AG09319 (cell line): ENCODE measurements at regions not wholly inside any gene's neighbourhood (a gene's known extent, or its start where the extent isn't known, plus 50 kb on each side); places are given as distances from the start of the nearest gene placed in this dataset.

Experiments used
- DNase-seq: peaks from one replicate; pipeline ENCODE4 v3.0.0-alpha.2; 2010; ENCODE audit warnings: low read depth; ENCODE audit errors: extremely low read depth
- CTCF ChIP-seq: IDR thresholded peaks from 2 replicates; pipeline ENCODE4 v1.5.1; 2011; ENCODE audit warnings: low read depth, mild to moderate bottlenecking, inconsistent platforms, low read length, moderate library complexity

GRCh38 chr4:129314781-129315180 is 218.8 kb downstream of the C4orf33 start:
- no peak for TF ChIP-seq CTCF
- DNase-seq: no peak

DNA sequence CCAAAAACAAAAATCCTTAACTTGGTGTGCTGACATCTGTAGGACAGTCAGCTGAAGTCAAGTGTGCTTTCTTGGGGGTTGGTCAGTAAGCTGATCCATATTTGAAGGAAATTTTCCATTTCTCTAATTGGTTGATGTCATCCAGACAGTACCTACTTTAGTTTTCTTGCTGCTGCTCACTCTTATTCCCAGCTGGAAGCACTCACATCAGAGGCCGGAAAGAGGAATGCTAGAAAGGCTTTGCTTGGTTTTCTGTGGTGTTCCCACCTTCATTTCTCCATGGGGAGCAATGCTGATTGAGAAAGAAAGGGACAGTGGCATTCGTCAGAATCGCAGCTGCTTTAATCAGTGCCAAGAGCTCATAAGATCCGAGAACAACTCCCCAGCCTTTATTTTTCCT is 227.0 kb downstream of the C4orf33 start:
- no peak for TF ChIP-seq CTCF
- no peak for DNase-seq

DNA sequence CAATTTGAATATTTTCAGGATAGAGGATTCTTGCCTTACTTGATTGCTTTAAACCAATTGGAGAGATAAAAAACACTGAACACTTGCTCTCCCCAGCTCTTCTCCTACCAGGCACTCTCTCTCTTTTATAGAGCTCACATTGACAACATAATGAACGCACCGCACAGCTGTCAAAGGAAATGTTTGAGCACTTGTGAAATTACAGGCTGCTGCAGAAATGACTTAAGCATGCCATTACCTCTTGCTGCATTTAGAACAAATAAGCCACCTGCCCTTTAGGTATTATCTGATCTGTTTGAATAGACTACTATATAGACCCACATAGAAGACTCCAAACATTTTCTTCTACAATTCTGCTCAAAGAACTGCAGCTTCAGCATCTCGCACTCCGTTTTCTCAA is 227.7 kb downstream of the C4orf33 start:
- no peak for DNase-seq
- TF ChIP-seq CTCF: no peak

GRCh38 chr4:129326571-129327460 is 230.9 kb downstream of the C4orf33 start:
- DNase-seq: no peak
- TF ChIP-seq CTCF: no peak

- TF ChIP-seq CTCF: no peak
- DNase-seq: no peak
These were observed 231.7 kb downstream of the C4orf33 start for GRCh38 chr4:129327637-129328036.

- DNase-seq: no peak
- no peak for TF ChIP-seq CTCF
These were observed 232.2 kb downstream of the C4orf33 start for GRCh38 chr4:129328162-129328561.

GRCh38 chr4:129334136-129334535 is 238.2 kb downstream of the C4orf33 start:
- no peak for DNase-seq
- no peak for TF ChIP-seq CTCF
